ENCODE measurements at regions not wholly inside any gene's neighbourhood (a gene's known extent, or its start where the extent isn't known, plus 50 kb on each side); places are given as distances from the start of the nearest gene placed in this dataset.
"Not testable (repeated sequence)": the region's sequence is repeated elsewhere in the genome, so short reads cannot be mapped to it uniquely, and the experiment has no call there.

DNA sequence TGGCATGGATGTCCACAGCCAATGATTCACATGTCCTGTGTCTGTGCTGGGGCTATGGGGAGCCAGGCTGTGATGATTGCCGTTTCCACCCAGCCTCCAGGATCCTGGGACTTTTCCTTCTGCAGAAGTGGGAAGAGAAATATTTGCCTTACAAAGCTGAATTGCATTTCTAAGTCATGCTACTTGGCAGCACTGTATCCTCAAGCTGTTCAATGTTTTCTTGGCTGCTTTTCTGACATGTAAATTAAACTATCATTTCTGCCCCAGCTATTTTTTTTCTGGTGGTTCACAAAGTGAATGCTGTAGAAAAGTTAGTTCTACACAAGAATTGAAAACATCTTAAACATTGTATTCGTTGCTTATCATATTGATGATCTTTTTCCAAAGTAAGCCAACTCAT lies 51.9 kb upstream of the TCERG1L start:
- no peak for DNase-seq (ENCODE audit: low read depth in 1 of 2, low spot score in 1 of 2)

DNA sequence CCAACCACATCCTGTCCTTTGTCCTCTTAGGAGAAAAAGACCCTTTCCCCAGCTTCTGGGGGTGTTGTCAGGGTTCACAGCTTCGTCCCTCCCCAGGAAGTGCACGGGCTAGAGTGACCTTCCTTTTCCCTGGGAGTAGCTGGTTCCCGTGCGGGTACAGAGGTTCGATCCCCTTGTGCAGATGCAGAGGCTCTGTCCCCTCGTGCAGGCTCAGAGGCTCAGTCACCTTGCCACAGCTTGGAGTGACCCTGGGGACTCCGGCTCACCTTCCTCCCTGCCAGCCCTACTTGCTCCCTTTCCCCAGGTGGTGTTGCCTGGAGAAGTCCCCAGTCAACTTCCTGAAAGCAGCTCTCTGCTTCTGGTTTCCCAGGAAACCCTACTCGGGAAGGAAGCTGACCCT lies 60.0 kb upstream of the TCERG1L start:
- DNase-seq (ENCODE audit: low read depth in 1 of 2, low spot score in 1 of 2) = no peak

DNA sequence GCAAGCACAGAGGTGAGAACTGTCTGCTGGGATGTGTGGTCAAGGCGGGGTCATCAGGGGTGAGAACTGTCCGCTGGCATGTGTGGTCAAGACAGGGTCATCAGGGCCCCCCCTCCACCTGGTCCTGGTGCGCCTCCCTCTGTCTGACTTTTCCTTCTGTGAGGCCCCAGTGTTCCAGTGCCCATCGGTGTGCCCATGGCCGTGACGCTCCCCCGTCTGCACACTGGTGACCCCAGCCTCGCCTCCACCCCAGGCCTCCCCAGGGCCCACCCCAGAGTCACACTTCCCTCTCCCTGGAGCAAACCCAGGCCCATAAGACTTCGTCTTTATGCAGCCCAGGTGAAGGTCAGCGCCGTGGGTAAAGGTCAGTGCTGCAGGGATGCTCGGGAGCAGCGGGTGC lies 70.1 kb upstream of the TCERG1L start:
- DNase-seq (ENCODE audit: low read depth in 1 of 2, low spot score in 1 of 2) = no peak

DNA sequence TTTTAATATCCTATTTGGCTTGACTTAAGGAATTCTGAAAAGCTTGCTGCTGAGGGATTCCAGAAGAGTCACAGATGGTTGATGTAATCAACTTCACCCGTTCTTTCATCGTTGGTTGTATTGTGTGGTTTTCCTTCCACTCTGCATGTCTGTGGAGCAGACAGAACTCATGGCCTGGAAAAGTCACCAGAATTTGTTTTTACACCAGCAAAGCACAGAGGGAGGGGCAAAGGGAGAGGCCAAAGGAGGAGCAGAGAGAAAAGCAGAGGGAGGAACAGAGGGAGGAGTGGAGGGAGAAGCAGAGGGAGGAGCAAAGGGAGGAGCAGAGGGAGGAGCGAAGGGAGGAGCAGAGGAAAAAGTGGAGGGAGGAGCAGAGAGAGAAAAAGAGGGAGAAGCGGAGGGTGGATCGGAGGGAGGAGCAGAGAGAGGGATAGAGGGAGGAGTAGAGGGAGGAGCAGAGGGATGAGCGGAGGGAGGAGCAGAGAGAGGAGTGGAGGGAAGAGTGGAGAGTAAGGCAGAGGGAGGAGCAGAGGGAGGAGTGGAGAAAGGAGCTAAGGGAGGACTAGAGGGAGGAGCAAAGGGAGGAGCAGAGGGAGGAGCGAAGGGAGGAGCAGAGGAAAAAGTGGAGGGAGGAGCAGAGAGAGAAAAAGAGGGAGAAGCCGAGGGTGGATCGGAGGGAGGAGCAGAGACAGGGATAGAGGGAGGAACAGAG lies 73.8 kb upstream of the TCERG1L start:
- not testable (repeated sequence) for DNase-seq (ENCODE audit: low read depth in 1 of 2, low spot score in 1 of 2)

DNA sequence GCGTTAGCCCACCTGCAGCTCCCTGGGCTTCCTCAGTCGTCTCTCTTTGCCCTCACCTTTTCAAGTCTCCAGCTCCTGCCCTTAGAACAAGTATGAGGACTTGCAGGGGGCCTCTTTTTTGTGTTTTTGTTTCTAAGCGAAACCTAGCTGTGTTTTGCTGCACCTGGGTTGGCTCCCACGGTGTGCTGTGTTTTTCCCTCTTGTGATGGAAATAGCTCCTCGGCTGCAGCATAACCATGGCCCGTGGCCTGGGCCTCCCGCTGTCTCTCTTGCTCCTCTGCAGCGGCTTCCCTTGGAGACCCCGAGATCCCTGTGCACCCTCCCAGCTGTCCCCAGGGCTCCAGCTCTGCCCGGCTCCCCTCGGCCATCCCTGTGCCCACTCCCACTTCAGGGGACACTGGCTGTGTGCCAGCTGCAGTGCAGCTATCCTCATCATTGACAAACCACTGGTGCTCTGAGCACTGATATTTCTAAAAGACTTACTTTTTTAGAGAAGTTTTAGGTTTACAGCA lies 75.6 kb upstream of the TCERG1L start:
- no peak for DNase-seq (ENCODE audit: low read depth in 1 of 2, low spot score in 1 of 2)

DNA sequence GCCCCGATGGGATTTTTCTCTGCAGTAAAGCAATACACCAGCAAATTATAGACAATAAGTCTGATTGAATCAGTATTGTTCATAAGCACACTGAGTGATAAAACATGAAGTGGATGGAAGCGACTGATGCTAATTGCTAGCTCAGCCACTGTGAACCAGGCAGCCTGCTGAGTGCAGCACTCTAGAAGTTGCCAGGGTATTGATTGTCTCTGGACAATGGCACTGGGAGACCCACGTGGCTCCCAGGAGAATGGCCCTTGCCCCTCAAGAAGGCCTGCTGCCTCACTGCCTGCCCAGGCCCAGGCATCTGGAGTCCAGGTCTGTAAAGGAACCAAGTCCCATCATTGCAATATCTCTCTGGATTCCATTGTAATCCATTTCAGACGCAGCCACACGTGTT lies 80.4 kb upstream of the TCERG1L start:
- no peak for DNase-seq (ENCODE audit: low read depth in 1 of 2, low spot score in 1 of 2)

DNA sequence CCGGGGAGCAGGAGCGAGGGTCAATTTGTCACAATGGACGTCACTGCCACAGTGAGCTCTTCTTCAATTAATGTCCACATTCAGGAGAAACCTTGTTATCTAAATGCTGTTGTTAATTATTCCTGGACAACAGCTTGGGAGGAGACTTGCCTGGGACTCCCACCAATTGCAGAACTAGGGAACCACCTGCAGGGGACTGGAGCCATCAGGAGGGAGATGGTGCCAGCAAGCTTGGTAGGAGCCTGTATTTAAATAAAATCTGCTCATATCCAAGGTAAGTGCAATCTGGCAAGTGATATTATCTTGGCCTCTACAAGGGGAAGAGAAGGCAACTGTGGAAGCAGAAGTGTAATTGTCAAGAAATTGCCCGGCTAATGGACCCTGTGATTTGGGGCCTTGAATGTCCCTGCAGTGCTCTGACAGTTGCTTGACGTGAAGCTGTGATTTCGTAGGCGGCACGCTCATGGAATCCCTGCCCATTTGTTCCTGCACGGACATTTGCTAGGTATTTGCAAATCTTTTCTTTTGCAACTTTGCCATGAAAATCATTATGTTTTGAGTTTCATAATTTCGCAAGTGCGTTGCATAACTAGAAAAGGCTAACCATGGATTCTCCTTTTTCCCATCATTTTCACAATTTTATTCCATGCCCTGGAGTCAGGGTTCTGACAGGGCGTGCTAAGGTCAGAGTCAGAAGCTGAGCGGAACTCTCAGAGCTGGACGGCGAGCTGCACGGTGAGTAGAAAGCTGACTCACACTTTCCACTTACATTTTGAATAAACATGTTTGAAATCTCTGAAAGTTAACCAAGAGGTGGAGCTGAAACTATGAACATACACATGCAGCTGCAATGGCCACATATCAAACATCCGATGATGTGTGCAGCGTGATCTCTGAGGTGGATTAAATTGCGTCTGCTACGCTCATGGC lies 84.9 kb upstream of the TCERG1L start:
- DNase-seq (ENCODE audit: low read depth in 1 of 2, low spot score in 1 of 2) = no peak

DNA sequence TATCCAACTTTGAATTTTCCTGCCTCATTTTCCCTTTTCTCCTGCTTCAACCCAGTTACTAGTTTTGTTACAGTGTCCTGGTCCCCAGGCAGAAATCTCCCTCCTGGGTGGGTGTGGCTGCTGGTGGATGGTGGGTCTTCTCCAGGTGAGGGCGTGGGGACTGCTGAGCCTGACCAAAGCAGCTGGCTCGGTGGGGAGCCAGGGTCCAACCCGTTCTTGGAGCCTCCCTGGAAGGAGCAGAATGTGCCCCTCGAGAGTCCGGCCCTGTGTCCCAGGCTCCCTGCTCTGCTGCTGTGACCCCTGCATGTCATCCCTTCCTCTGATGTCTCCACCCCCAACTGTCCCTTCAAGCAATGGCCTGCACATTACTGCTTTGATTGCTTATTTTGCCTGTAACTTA lies 86.6 kb upstream of the TCERG1L start:
- no peak for DNase-seq (ENCODE audit: low read depth in 1 of 2, low spot score in 1 of 2)

DNA sequence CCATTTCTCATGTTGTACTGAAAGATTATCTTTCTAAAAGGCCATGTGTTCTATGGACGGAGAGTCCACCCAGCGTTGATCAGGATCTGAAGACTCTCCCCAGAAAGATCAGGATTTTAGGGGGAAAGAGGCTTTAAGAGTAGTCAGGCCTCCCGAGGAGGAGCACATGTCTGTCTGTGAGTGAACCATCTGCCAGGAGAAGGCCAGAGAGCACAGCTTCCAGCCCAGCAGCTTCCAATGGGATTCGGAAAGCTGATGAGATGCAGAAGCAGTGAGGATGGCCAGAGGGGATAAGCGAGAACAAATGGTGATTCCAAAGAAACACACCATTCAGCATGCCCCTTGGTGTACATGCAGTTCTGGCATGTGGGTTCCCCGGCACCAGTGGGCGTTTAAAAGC lies 88.5 kb upstream of the TCERG1L start:
- DNase-seq (ENCODE audit: low read depth in 1 of 2, low spot score in 1 of 2) = no peak

DNA sequence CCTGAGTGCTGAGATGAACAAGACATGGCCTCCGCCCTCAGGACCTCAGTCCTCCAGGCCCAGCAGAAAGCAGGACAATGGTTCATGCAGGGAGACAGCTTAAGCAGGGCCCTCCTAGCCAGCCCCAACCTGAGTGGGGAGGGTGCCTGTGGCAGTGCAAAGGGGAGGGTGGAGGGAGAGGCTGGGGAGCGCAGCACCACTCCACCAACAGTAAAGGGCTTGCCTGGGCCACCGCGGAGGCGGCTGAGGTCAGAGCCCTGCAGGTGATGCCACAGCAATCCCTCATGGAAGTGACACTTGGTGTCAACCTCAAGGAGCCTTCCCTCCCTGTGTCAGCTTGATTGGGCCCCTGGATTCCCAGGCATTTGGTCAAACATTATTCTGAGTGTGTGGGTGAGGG lies 89.0 kb upstream of the TCERG1L start:
- DNase-seq (ENCODE audit: low read depth in 1 of 2, low spot score in 1 of 2) = no peak

DNA sequence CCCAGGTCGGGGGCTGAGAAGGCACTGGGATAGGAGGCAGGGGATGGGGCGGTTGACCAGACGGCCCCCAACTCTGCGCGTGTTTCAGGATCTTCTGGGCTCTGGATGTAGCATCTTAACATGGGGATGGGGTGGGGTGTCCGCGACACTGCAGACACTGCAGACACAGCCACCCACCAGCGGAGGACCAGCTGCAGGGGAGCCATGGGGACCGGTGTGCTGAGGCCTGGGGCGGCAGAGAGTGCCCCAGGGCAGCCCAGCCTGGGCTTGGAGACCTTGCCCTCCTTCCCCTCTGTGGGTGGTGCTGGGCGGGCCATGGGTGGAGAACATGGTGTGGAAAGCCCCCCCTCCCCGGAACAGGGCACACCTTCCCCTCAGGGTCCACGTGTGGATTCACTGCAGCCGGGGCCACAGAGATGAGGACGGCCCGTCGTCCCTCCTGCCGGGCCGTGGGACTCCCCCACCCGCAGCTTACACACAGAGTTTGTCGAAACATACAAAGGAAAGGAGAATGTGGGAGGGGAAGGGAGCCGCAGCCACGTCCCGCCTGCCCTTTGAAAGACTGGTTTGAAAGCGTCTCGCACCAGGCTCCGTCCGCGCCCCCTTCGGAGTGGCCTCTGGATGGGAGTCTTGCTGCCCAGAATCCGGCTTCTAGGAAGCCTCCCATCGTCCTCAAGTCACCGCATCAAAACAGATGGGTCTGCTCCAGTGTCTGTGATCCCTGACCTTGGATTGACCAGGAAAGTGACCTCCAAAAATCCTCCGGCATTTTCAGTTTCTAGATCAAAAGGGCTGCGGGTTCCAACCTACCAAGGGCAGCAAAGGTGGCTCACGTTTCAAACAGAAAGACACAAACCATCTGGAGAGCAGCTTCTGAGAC lies 91.5 kb upstream of the TCERG1L start:
- DNase-seq (ENCODE audit: low read depth in 1 of 2, low spot score in 1 of 2) = no peak

DNA sequence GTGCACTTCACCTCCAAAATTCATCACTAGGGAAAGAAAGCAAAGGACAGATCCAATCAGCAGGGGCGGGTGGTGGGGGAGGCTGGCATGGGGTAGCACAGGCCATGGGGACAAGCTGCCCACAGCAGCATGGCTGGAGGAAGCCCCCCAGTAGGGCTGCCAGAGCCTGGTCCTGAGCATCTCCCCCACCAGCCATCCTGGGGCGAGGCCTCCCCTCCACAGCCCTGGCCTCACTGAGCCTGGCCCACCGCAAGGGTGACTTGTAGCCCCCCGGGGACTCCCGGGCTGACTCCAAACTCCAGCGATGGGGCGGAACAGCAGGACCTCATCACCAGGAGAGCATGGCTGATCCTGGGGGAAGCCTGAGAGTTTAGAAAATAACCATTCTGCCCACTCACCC lies 92.4 kb upstream of the TCERG1L start:
- no peak for DNase-seq (ENCODE audit: low read depth in 1 of 2, low spot score in 1 of 2)

DNA sequence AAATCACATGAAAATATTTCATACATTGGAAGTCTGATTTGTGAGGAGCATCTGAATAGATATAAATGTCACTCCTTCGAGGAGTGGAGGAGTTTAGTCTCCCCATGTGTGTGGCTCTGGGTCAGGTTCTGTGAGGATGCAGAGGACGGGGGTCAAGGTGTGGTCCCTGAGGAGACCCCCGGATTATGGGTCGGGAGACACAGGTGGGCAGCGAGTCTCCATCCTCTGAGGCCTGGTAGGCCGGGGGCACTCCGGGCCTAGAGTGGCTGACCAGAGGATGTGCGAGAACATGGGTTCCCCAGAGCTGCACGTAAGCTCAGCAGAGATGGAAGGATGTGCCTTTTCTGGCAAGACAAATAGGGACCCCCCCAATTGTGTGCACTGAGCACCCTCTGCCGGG lies 93.4 kb upstream of the TCERG1L start:
- no peak for DNase-seq (ENCODE audit: low read depth in 1 of 2, low spot score in 1 of 2)

DNA sequence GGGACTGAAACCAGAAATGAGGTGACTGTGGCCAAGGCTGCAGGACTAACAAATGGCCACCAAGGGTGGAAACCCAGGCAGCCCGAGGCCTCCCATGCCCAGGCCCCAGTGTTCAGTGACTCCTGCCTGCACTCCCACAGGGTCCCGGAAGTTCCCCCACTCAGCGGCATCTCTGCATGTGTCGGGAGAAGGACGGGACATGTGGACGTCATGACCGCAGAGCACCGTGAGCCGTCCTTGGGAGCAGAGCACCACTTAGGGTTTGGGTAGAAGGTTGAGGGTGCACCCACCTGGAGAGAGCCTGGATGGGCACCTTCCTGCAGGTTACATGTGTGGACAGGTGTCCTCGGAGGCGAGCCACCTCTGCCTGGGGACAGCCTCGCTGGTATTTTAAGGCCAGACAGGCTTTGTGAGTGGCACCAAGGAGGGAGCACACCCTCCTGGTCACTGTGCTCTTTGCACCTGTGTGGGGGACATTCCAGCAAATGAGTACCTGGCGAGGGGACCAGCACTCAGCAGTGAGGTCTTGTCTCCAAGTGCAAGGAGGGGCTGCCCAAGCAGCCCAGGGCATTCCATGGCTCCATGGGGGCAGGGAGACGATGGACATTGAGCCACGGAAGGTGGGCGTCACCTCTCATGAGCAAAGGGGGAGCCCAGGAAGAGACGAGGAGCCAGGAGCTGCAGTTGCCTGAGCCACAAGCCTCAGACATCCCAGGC lies 95.3 kb upstream of the TCERG1L start:
- no peak for DNase-seq (ENCODE audit: low read depth in 1 of 2, low spot score in 1 of 2)

DNA sequence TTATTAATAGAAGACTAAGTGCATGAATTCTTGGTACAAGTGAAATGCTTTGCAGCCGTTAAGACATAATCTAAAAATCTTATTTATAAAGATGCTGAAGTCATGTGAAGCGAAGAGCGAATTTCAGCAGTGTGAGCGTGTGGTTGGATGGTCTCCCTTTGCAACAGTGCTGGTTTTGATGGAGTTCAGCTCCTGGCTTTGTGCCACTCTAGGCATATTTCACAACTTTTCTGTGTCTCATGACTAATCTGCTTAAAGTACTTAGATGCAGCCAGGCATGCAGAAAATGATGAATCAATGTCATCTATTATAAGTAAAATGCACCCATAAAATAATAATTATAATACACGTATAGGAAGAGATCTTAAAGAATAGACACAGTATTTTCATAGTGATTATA lies 107.2 kb upstream of the TCERG1L start:
- DNase-seq (ENCODE audit: low read depth in 1 of 2, low spot score in 1 of 2) = no peak

DNA sequence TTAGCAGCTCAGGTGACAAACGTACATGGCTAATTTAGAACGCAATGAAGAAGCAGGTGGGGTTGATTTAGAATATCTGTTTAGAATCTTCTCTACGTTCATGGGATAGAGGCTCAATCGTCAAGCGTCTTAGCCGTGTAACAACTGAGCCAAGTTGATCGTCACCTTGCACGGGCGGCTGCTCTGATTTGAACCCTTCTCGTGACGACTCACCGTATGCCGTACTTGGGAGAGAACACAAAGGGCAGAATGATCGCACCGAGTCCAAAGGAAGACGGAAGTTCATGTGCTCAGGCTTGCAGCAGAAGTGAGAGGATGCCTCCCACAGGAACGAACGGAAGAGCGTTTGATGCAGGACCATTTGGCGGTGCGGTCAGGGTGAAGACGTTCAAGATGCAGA lies 108.3 kb upstream of the TCERG1L start:
- DNase-seq (ENCODE audit: low read depth in 1 of 2, low spot score in 1 of 2) = no peak

DNA sequence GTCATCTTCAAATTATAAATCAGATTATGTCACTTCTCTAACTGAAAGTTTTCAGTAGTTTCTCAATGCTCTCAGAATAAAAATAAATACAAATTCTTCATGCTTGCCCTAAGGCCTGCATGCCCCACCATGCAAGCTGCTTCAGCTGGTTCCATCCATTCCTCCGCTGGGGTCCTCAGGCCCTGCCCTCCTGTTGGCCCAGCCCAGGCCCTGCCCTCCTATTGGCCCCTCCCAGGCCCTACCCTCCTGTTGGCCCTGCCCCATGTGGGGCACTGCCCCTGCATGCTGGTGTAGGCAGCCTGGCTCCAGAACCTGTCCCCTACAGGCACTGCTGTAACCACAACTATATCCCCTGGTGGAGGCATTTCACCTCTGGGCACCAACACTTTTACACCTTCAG lies 109.3 kb upstream of the TCERG1L start:
- DNase-seq (ENCODE audit: low read depth in 1 of 2, low spot score in 1 of 2) = no peak

DNA sequence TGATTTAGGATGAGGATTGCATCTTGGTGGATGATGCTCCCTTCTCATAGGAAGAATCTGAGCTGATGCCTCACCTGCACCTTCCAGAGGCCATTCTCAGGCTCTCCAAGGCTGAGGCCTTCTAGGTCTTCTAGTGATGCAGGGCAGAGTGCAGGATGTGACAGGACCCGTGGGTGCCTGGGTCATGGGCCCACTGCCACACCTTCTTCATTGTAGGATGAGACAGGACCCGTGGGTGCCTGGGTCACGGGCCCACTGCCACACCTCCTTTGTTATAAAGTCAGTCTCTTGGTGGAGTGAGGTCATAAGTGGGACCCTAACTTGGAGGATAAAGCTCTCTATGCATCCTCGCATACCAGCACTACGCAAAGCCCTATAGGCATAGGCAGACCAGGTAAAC lies 109.9 kb upstream of the TCERG1L start:
- no peak for DNase-seq (ENCODE audit: low read depth in 1 of 2, low spot score in 1 of 2)

DNA sequence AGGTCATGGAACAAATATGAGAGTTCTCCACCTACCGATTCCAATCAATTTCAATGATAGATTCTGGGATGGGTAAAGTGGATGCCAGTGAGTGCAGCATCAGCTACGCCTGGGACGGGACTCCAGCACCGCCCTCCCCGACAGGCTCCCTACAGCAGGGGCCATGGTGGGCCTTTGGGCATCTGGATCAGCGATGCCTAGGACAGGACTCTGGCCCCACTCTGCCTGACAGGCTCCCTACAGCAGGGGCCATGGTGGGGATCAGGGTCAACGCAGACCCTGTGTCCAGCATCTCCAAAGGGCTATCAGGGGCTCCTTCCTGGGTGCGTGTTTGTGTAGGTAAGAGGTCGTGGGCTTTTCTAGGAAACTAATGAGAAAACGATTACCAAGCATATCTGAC lies 111.2 kb upstream of the TCERG1L start:
- no peak for DNase-seq (ENCODE audit: low read depth in 1 of 2, low spot score in 1 of 2)

DNA sequence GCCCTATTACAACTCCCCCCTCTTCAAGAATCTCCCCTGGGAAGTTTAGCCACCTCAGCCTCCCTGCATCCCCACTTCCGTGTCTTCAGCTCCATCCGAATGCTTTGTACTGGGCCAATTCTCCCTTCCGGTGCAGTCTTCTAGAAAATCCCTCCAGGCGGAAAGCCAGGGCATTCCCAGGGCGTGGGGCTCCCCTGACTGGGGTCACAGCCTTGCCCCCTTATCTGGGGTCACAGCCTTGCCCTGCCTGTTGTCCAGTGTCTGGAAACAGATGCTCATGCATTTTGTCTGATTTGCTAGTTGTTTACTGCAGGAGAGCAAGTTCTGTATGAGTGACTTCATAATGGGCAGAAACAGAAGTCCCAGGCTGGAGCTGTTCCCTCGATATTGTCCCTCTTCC lies 112.5 kb upstream of the TCERG1L start:
- no peak for DNase-seq (ENCODE audit: low read depth in 1 of 2, low spot score in 1 of 2)

Measured in stimulated activated CD4-positive, alpha-beta T cell treated with anti-CD3 and anti-CD28 coated beads, Interleukin-15, amount 100 ng/mL, for 1 hour (primary cell).